ENCODE measurements at regions not wholly inside any gene's neighbourhood (a gene's known extent, or its start where the extent isn't known, plus 50 kb on each side); places are given as distances from the start of the nearest gene placed in this dataset.

DNA sequence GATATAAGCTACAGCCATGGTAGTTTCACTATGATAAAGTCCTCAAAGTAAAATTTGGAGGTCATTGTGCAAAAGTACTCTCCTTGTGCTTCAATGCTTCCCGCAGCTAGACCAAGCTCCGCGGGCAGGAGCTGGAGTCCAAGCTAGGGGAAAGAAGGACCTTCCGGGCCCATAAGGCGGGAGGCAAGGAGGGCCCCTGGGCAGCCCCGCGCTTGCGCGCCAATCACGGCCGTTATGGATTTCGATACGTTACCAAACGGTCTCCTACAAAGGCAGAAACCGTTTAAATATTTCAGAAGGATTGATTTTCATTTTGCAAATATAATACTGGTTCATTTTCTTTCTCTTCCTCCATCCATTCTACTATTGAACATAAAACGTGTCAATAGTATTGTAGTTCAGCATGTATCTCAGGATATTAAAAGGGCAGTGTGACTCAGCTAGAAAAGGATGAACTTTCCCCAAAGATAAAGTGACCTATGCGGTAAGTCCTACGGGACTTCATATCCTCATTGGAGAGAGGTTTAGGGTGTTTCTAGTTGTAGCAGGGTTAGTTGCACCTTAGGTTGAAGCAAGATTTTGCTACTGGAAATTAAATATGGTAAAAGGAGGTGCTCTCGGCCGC is 128.0 kb downstream of the KIF20B start:
- ATAC-seq (ENCODE audit: low FRiP score): no peak
- DNase-seq (ENCODE audit: low spot score): no peak
- TF ChIP-seq, protein P1, sequence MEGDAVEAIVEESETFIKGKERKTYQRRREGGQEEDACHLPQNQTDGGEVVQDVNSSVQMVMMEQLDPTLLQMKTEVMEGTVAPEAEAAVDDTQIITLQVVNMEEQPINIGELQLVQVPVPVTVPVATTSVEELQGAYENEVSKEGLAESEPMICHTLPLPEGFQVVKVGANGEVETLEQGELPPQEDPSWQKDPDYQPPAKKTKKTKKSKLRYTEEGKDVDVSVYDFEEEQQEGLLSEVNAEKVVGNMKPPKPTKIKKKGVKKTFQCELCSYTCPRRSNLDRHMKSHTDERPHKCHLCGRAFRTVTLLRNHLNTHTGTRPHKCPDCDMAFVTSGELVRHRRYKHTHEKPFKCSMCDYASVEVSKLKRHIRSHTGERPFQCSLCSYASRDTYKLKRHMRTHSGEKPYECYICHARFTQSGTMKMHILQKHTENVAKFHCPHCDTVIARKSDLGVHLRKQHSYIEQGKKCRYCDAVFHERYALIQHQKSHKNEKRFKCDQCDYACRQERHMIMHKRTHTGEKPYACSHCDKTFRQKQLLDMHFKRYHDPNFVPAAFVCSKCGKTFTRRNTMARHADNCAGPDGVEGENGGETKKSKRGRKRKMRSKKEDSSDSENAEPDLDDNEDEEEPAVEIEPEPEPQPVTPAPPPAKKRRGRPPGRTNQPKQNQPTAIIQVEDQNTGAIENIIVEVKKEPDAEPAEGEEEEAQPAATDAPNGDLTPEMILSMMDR (IDR thresholded peaks at IDR 0.05): no peak

DNA sequence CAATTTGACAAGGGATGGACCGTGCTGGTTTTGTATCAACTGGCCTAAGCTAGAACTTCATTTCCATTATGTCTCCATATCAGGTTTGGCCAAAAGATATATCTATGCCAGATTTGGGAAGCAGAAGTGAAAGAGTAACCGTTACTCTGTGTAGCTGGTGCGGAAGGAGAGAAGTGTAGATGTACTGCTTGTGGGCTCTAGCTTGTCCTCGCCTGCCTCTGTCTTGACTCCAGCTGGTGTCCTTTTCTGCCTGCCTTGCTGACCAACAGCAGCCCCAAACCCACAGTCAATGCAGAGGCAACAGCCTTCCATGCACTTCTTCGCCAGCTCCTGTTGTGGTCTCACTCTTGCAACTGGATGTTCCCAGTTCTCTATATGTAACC is 128.5 kb downstream of the KIF20B start:
- DNase-seq (ENCODE audit: low spot score) (no peak), ATAC-seq (ENCODE audit: low FRiP score) (no peak)
- TF ChIP-seq, protein P1 (IDR thresholded peaks at IDR 0.05): no peak

DNA sequence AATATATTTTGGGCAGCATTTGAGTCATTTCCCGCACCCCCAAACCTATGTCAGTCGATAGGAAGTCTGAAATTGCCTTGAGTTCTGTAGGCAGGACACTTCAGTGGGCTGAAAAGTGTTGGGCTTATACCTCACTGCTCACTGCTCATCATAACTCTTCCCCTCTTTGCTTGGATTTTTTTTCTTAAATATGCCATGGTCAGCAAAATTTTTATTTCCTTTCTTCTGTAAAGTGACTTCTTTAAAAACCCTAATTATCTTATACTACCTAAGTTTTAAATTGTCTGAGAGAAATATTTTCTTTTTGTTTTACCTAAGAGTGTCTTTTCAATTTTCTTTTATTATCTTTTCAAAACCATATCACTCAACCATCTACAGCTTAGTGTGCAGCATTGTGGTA is 129.2 kb downstream of the KIF20B start:
- no peak for DNase-seq (ENCODE audit: low spot score)
- TF ChIP-seq, protein P1 (IDR thresholded peaks at IDR 0.05): no peak
- no peak for ATAC-seq (ENCODE audit: low FRiP score)

DNA sequence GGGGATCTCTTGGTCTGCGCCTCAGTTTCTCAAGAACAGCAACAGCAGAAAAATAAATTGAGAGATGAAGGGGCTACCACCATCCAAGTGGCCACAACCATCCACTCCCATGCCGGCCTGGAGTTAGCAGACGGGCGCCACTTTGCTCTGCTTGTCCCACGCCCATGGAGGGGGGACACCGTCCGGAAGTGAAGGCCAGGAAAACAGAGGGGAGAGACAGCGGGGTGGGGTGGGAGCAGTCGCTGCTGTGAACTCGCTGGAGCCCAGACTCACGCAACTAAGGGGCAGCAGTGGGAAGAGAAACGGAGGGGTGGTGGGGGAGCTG is 135.4 kb downstream of the KIF20B start:
- no peak for ATAC-seq (ENCODE audit: low FRiP score)

DNA sequence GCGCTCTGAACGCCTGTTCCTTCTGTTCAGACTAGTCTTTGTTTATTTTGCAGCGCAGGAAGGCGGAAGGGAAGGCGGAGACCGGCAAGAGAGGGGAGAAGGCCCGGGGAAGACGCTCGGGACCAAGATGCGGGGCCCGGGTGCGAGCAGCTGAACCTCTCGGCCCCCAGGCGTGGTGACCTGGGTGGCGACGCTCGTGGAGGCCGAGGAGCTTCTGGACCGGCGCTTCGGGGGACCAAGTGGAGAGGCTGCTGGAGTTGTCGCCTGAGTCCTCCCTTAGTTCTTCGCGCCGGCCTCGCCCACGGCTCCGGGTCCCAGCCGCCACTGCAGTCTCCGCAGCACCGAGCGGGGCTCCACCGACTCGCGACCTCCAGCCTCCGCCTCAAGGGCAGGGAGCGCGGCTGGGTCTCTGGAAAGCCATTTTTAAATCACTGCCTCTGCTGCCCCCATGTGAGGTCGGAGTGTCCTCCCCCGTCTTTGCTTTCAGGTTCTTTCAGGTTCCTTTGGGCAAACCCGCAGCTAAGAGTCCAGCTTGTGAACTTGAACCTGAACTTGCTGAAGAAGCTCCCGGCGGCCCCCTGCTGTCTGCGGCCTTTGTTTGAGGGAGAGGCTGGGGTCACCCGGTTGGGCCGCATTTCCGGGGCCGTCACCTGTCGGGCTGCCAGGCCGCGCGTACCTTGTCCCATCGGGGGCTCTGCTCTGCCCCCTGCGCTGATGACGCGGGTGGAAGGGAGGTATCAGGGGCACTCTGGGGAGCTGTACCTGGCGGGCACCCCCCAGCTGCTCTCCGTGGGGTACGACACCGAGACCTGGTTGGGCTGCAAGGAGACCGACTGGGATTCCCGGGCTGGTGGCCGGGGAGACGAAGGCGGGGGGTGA is 136.0 kb downstream of the KIF20B start:
- TF ChIP-seq, protein P1 (IDR thresholded peaks at IDR 0.05): no peak
- no peak for DNase-seq (ENCODE audit: low spot score)
- ATAC-seq (ENCODE audit: low FRiP score): peak; percentile 37

More for the DNA sequence above, 135.4 kb downstream of the KIF20B start:
- no peak for DNase-seq (ENCODE audit: low spot score)
- TF ChIP-seq, protein P1 (IDR thresholded peaks at IDR 0.05): no peak

DNA sequence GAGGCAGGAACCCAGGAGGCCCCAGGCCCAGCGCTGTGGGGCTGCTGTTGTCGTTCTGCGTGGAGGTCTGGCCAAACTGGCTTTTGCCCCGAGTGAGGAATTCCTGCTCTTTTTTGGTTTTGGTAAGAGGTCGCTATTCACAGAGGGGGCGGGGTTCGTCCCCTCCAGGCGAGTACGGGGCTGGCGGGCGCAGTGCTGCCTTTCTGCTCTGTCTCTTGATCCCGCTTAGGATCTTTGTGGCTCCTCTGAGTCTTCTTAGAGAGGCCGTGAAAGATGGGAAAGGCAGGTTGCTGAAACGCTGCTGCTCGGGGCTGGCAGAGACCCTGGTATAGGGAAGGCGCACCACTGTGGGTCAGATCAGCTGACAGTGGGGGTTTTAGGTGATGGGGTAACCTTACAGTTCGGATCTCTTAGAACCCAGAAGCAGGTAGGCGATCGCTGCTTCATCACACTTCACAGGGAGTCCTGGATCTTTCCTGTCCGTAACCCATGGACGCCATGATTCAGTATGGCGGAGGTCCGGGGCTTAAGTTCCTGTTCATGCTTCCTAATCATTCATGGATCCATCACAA is 136.7 kb downstream of the KIF20B start:
- ATAC-seq (ENCODE audit: low FRiP score) (no peak), DNase-seq (ENCODE audit: low spot score) (no peak)
- TF ChIP-seq, protein P1 (IDR thresholded peaks at IDR 0.05): no peak

Measured in omental fat pad (tissue), 3 donors.